ENCODE measurements at regions not wholly inside any gene's neighbourhood (a gene's known extent, or its start where the extent isn't known, plus 50 kb on each side); places are given as distances from the start of the nearest gene placed in this dataset.

DNA sequence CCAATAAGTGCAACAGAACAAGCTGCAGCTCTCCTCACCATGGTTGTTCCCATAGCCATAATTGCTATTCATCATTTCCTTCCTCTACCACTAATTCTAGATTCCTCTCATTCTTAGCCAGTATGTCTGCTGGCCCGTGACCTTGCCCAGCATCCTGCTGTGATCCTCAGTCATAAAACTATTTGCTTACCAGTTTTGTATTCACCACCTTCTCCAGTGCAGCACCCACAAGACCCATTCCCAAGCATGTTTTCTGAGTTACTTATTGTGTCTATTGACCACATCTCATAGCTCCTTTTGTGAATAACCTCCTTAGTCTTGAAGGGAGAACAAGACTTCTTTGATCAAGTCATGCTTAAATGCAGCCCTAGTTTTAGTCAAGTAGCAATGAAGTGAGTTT lies 488.0 kb upstream of the CTNND2 start:
- TF ChIP-seq CTCF (IDR thresholded peaks at IDR 0.05; ENCODE audit: insufficient read depth, missing control alignments), result no peak
- FAIRE-seq, result no peak
- no peak for DNase-seq (ENCODE audit: insufficient read length, low spot score)

DNA sequence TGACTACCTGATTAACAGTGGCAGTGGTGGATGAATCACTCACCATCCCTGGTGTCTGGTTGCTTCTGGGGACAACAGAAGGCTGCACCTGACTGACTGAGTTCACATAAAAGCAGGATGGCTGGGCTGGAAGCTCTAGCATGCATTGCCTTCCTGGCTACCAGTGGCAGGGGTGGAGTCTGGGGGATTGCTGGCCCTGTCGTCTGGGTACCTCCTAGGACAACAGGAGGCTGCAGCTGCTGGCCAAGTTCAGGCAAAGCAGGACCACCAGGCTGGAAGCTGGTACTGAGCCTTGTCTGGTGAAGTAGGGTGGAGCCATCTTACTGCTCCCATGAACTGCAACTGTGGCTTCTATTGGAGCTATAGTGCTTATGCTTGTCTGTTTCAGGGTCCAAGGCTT lies 480.8 kb upstream of the CTNND2 start:
- DNase-seq (ENCODE audit: insufficient read length, low spot score) (no peak), FAIRE-seq (no peak)
- TF ChIP-seq CTCF (IDR thresholded peaks at IDR 0.05; ENCODE audit: insufficient read depth, missing control alignments), result no peak

GRCh38 chr5:12384005-12384404 lies 479.8 kb upstream of the CTNND2 start:
- FAIRE-seq, result no peak
- no peak for TF ChIP-seq CTCF (IDR thresholded peaks at IDR 0.05; ENCODE audit: insufficient read depth, missing control alignments)
- DNase-seq (ENCODE audit: insufficient read length, low spot score), result no peak

GRCh38 chr5:12367973-12368372 lies 463.7 kb upstream of the CTNND2 start:
- no peak for TF ChIP-seq CTCF (IDR thresholded peaks at IDR 0.05; ENCODE audit: insufficient read depth, missing control alignments)
- FAIRE-seq, result no peak
- DNase-seq (ENCODE audit: insufficient read length, low spot score), result no peak

DNA sequence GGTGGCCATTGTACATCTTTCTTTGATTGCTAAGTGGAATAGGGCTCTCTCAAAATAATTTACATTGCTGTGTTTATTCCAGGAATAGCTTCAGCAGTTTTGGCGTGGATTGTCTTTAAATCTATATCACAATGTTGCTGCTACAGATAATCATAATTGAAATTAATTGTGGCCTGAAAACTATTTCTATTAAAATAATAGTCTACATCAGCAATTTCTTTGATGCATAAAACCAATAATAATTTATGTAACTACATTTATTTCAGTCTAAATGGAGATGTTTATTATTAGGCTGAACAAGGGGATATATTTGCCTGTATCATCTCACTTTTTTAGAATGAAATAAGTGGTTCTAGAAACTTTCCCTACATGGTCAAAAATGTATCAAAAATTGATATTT lies 456.0 kb upstream of the CTNND2 start:
- no peak for FAIRE-seq
- no peak for TF ChIP-seq CTCF (IDR thresholded peaks at IDR 0.05; ENCODE audit: insufficient read depth, missing control alignments)
- DNase-seq (ENCODE audit: insufficient read length, low spot score), result no peak

- TF ChIP-seq CTCF (IDR thresholded peaks at IDR 0.05; ENCODE audit: insufficient read depth, missing control alignments), result no peak
- DNase-seq (ENCODE audit: insufficient read length, low spot score), result no peak
- FAIRE-seq, result no peak
These were observed 454.3 kb upstream of the CTNND2 start for GRCh38 chr5:12358371-12359090.

GRCh38 chr5:12357626-12358025 lies 453.4 kb upstream of the CTNND2 start:
- no peak for TF ChIP-seq CTCF (IDR thresholded peaks at IDR 0.05; ENCODE audit: insufficient read depth, missing control alignments)
- DNase-seq (ENCODE audit: insufficient read length, low spot score), result no peak
- FAIRE-seq, result no peak
